Panc1 (cell line): ENCODE measurements at regions not wholly inside any gene's neighbourhood (a gene's known extent, or its start where the extent isn't known, plus 50 kb on each side); places are given as distances from the start of the nearest gene placed in this dataset.

Source experiments
- ATAC-seq: fragments of 200-7000 bp; cut with Tn5 transposase; 2 replicates; pipeline ENCODE4 v1.9.1; 2020; ENCODE audit warnings: mild to moderate bottlenecking, moderate library complexity
- BruUV-seq: library from RNA; stranded (reverse); fragments of 400-500 nt; replicated peaks from 2 replicates; lab custom pipeline; 2021; lab: Mats Ljungman, UMichigan
- CTCF ChIA-PET: fragments of 300-600 bp; sonication (Branson Sonifier 250); formaldehyde crosslinking; loops from one replicate; lab custom pipeline; 2022; ENCODE audit warnings: antibody characterized with exemption; lab: Charles Lee
- POLR2A ChIA-PET: fragments of 300-600 bp; sonication (Branson Sonifier 250); formaldehyde crosslinking; loops from one replicate; lab custom pipeline; 2022; ENCODE audit warnings: antibody characterized with exemption; lab: Charles Lee
- DNase-seq: peaks from one replicate; pipeline ENCODE4 v3.0.0-alpha.2; 2010; ENCODE audit warnings: low read depth, low spot score
- H3K27ac ChIP-seq: 2 replicates; pipeline ENCODE4 v1.5.1; 2011; ENCODE audit warnings: mild to moderate bottlenecking, low read length, inconsistent platforms
- H3K27me3 ChIP-seq: fragments of 200-500 bp; sonication (Bioruptor generic); 2 replicates; pipeline ENCODE4 v1.6.0; 2014; ENCODE audit warnings: low read length, inconsistent platforms; ENCODE audit not compliant: control insufficient read depth, insufficient read depth
- H3K36me3 ChIP-seq: fragments of 200-500 bp; sonication (Bioruptor generic); 2 replicates; pipeline ENCODE4 v1.5.1; 2014; ENCODE audit warnings: inconsistent platforms, mild to moderate bottlenecking, low read length, moderate library complexity; ENCODE audit not compliant: control insufficient read depth, insufficient read depth
- H3K4me1 ChIP-seq: 2 replicates; pipeline ENCODE4 v1.5.1; 2011; ENCODE audit warnings: inconsistent platforms, mild to moderate bottlenecking, low read length, moderate library complexity; ENCODE audit not compliant: control insufficient read depth, insufficient read depth
- H3K4me3 ChIP-seq, 2 experiments: 2 replicates each; pipeline ENCODE4 v1.5.1; 2011 to 2012; ENCODE audit warnings: low read depth in 2 of 2, low read length in 2 of 2, mild to moderate bottlenecking in 2 of 2, inconsistent platforms in 1 of 2, moderate library complexity in 1 of 2
- H3K9me3 ChIP-seq: fragments of 200-500 bp; sonication (Bioruptor generic); 2 replicates; pipeline ENCODE4 v1.5.1; 2014; ENCODE audit warnings: low read depth, mild to moderate bottlenecking, inconsistent platforms, low read length, moderate library complexity; ENCODE audit not compliant: control insufficient read depth, insufficient read depth
- CTCF ChIP-seq: fragments of 450-650 bp; IDR thresholded peaks from 2 replicates; pipeline ENCODE4 v1.5.1; 2017; ENCODE audit warnings: mild to moderate bottlenecking
- POLR2AphosphoS5 ChIP-seq: IDR thresholded peaks from 2 replicates; pipeline ENCODE4 v1.6.1; 2012; ENCODE audit warnings: mild to moderate bottlenecking, low read depth, low read length, moderate library complexity
- SIN3A ChIP-seq: IDR thresholded peaks from 2 replicates; pipeline ENCODE4 v1.6.1; 2012; ENCODE audit warnings: low read depth, mild to moderate bottlenecking, low read length, moderate library complexity, borderline replicate concordance; ENCODE audit not compliant: insufficient read depth
- TCF7L2 ChIP-seq: IDR thresholded peaks from 2 replicates; pipeline ENCODE4 v1.6.1; 2011; ENCODE audit warnings: mild to moderate bottlenecking, low read depth, low read length, inconsistent platforms
- in situ Hi-C: cut with HindIII; loops from 2 replicates; pipeline ENCODE4 v1.10.0; 2016; ENCODE audit warnings: low sequenced_read_pairs, low pct_unique_long_range_greater_than_20kb
- intact Hi-C: fragments of 100-400 bp; cut with micrococcal nuclease; formaldehyde crosslinking; loops from one replicate; pipeline ENCODE4 v1.10.0; 2022; ENCODE audit not compliant: unreplicated experiment
- TF ChIP-seq, protein P1 (sequence below), 2 experiments: IDR thresholded peaks; 2 replicates each; pipeline ENCODE4 v1.6.1; 2011 to 2012; ENCODE audit warnings: low read depth in 2 of 2, control low read depth in 1 of 2, low read length in 1 of 2, mild to moderate bottlenecking in 1 of 2, moderate library complexity in 1 of 2; ENCODE audit not compliant: insufficient read depth in 1 of 2

- BruUV-seq, result no TSS peak
- DNase-seq (no peak), ATAC-seq (no peak)
- CTCF ChIA-PET, result no interaction called here
- POLR2A ChIA-PET, result no interaction called here
- no peaks in the 10 kb centered on the region for H3K4me1 ChIP-seq
- TF ChIP-seq SIN3A, result no peak
- TF ChIP-seq, protein P1, sequence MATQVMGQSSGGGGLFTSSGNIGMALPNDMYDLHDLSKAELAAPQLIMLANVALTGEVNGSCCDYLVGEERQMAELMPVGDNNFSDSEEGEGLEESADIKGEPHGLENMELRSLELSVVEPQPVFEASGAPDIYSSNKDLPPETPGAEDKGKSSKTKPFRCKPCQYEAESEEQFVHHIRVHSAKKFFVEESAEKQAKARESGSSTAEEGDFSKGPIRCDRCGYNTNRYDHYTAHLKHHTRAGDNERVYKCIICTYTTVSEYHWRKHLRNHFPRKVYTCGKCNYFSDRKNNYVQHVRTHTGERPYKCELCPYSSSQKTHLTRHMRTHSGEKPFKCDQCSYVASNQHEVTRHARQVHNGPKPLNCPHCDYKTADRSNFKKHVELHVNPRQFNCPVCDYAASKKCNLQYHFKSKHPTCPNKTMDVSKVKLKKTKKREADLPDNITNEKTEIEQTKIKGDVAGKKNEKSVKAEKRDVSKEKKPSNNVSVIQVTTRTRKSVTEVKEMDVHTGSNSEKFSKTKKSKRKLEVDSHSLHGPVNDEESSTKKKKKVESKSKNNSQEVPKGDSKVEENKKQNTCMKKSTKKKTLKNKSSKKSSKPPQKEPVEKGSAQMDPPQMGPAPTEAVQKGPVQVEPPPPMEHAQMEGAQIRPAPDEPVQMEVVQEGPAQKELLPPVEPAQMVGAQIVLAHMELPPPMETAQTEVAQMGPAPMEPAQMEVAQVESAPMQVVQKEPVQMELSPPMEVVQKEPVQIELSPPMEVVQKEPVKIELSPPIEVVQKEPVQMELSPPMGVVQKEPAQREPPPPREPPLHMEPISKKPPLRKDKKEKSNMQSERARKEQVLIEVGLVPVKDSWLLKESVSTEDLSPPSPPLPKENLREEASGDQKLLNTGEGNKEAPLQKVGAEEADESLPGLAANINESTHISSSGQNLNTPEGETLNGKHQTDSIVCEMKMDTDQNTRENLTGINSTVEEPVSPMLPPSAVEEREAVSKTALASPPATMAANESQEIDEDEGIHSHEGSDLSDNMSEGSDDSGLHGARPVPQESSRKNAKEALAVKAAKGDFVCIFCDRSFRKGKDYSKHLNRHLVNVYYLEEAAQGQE (IDR thresholded peaks at IDR 0.05; ENCODE audit: insufficient read depth in 1 of 2, low read depth in 2 of 2, low read length in 1 of 2), result no peak
- TF ChIP-seq TCF7L2, result no peak
- TF ChIP-seq POLR2AphosphoS5, result no peak
- TF ChIP-seq CTCF, result no peak
- no peak overlapping the region for H3K4me3 ChIP-seq
- no peaks in the 10 kb centered on the region for H3K36me3 ChIP-seq
- H3K9me3 ChIP-seq, result 0 out of 2 replicates have a peak, but pooled peaks cover 3% of the 10 kb centered on the region
- in situ Hi-C loops (no loop called here), intact Hi-C loops (no loop called here)
- no peak overlapping the region for H3K27ac ChIP-seq
- no peaks in the 10 kb centered on the region for H3K27me3 ChIP-seq
These were observed 128.1 kb downstream of the ASCL1 start for GRCh38 chr12:103085541-103085940.

DNA sequence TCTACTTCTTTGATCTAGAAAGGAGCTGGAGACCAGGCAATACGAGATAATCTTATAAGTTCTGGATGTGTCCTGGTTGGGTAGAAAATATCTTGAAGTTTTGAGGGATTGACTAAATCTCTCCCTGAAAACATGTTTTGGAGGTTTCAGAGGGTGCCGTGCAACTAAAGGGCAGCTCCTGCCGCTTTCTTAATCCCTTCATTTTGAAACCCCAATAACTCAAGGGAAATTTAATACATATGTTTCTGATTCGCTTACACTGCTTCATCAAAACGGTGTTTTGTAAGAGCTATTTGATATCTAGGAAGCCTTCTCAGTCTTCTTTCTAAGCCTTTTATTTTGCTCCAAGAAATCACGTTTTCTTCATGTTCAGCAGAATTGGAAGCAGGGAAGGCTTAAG is 129.0 kb downstream of the ASCL1 start:
- ChIA-PET POLR2A (no interaction called here), CTCF (no interaction called here)
- intact Hi-C loops, result no loop called here

More for the DNA sequence above, 129.0 kb downstream of the ASCL1 start:
- Histone ChIP-seq H3K4me3 (no peak overlapping the region), H3K9me3 (0 out of 2 replicates have a peak, but pooled peaks cover 1% of the 10 kb centered on the region), H3K27ac (no peak overlapping the region), H3K4me1 (no peaks in the 10 kb centered on the region), H3K36me3 (no peaks in the 10 kb centered on the region), H3K27me3 (no peaks in the 10 kb centered on the region)
- BruUV-seq, result no TSS peak
- ATAC-seq (no peak), DNase-seq (no peak)
- in situ Hi-C loops, result no loop called here
- TF ChIP-seq POLR2AphosphoS5 (no peak), SIN3A (no peak), CTCF (no peak), TCF7L2 (no peak)
- TF ChIP-seq, protein P1 (IDR thresholded peaks at IDR 0.05; ENCODE audit: insufficient read depth in 1 of 2, low read depth in 2 of 2, low read length in 1 of 2), result no peak
